GM18520 (cell line): ENCODE measurements at regions not wholly inside any gene's neighbourhood (a gene's known extent, or its start where the extent isn't known, plus 50 kb on each side); places are given as distances from the start of the nearest gene placed in this dataset.
"Not testable (repeated sequence)": the region's sequence is repeated elsewhere in the genome, so short reads cannot be mapped to it uniquely, and the experiment has no call there.

Experiments used
- ATAC-seq: cut with Tn5 transposase; IDR thresholded peaks from one replicate; pipeline ENCODE4 v1.9.1; 2021; ENCODE audit not compliant: unreplicated experiment

GRCh38 chr5:126003309-126003708 lies 419.9 kb upstream of the GRAMD2B start:
- no peak for ATAC-seq

GRCh38 chr5:126004636-126005035 lies 418.6 kb upstream of the GRAMD2B start:
- no peak for ATAC-seq

GRCh38 chr5:126007841-126008240 lies 415.4 kb upstream of the GRAMD2B start:
- ATAC-seq = no peak

GRCh38 chr5:126009566-126009965 lies 413.6 kb upstream of the GRAMD2B start:
- ATAC-seq = no peak

- not testable (repeated sequence) for ATAC-seq
These were observed 411.7 kb upstream of the GRAMD2B start for GRCh38 chr5:126011526-126011925.

- ATAC-seq = no peak
These were observed 408.5 kb upstream of the GRAMD2B start for GRCh38 chr5:126014676-126015075.

- ATAC-seq = no peak
These were observed 407.7 kb upstream of the GRAMD2B start for GRCh38 chr5:126015235-126016181.

GRCh38 chr5:126016256-126016655 lies 407.0 kb upstream of the GRAMD2B start:
- no peak for ATAC-seq

- no peak for ATAC-seq
These were observed 406.1 kb upstream of the GRAMD2B start for GRCh38 chr5:126017096-126017495.

- no peak for ATAC-seq
These were observed 402.4 kb upstream of the GRAMD2B start for GRCh38 chr5:126020770-126021169.

GRCh38 chr5:126023994-126024441 lies 399.2 kb upstream of the GRAMD2B start:
- ATAC-seq = no peak

- no peak for ATAC-seq
These were observed 396.1 kb upstream of the GRAMD2B start for GRCh38 chr5:126027149-126027548.

GRCh38 chr5:126027652-126028051 lies 395.6 kb upstream of the GRAMD2B start:
- no peak for ATAC-seq

- no peak for ATAC-seq
These were observed 394.9 kb upstream of the GRAMD2B start for GRCh38 chr5:126028336-126028735.

- not testable (repeated sequence) for ATAC-seq
These were observed 393.9 kb upstream of the GRAMD2B start for GRCh38 chr5:126029282-126029681.

GRCh38 chr5:126030698-126031097 lies 392.5 kb upstream of the GRAMD2B start:
- ATAC-seq = no peak

- no peak for ATAC-seq
These were observed 391.1 kb upstream of the GRAMD2B start for GRCh38 chr5:126031989-126032716.

GRCh38 chr5:126043688-126044087 lies 379.5 kb upstream of the GRAMD2B start:
- ATAC-seq = no peak

GRCh38 chr5:126044111-126044668 lies 379.0 kb upstream of the GRAMD2B start:
- ATAC-seq = no peak

GRCh38 chr5:126044931-126045565 lies 378.2 kb upstream of the GRAMD2B start:
- ATAC-seq = no peak

GRCh38 chr5:126046318-126046717 lies 376.9 kb upstream of the GRAMD2B start:
- no peak for ATAC-seq
